ENCODE measurements at regions not wholly inside any gene's neighbourhood (a gene's known extent, or its start where the extent isn't known, plus 50 kb on each side); places are given as distances from the start of the nearest gene placed in this dataset.

- TF ChIP-seq, protein P1, sequence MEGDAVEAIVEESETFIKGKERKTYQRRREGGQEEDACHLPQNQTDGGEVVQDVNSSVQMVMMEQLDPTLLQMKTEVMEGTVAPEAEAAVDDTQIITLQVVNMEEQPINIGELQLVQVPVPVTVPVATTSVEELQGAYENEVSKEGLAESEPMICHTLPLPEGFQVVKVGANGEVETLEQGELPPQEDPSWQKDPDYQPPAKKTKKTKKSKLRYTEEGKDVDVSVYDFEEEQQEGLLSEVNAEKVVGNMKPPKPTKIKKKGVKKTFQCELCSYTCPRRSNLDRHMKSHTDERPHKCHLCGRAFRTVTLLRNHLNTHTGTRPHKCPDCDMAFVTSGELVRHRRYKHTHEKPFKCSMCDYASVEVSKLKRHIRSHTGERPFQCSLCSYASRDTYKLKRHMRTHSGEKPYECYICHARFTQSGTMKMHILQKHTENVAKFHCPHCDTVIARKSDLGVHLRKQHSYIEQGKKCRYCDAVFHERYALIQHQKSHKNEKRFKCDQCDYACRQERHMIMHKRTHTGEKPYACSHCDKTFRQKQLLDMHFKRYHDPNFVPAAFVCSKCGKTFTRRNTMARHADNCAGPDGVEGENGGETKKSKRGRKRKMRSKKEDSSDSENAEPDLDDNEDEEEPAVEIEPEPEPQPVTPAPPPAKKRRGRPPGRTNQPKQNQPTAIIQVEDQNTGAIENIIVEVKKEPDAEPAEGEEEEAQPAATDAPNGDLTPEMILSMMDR (conservative IDR thresholded peaks at IDR 0.05; ENCODE audit: low read depth, low read length) = no peak
- DNase-seq (ENCODE audit: low read depth) = no peak
Measured at GRCh38 chr18:67428158-67428557, 88.4 kb downstream of the DSEL start.

GRCh38 chr18:67426486-67426885 is 90.0 kb downstream of the DSEL start:
- no peak for DNase-seq (ENCODE audit: low read depth)
- TF ChIP-seq, protein P1 (conservative IDR thresholded peaks at IDR 0.05; ENCODE audit: low read depth, low read length) = no peak
- no peak overlapping the region for H3K4me3 ChIP-seq (ENCODE audit: low read length)

More at GRCh38 chr18:67428158-67428557, 88.4 kb downstream of the DSEL start:
- H3K4me3 ChIP-seq (ENCODE audit: low read length) = no peak overlapping the region

DNA sequence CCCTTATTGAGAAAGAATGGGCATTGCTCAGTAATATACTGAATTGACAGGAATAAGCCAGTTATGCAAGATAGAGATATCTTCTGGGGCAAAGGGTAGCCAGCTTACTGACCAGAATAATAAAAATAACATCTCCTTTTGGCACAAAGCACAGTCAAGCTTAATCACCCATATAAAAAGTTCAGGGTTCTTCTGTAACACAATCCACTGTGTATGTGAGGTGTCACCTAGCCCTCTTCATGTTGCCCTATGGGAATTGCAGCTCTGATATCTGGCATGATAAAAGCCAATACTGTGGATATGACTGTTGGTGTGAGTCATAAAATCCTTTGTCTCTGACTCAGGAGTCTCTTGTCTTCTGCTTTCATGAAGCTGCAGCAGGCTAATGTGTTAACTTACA is 90.8 kb downstream of the DSEL start:
- DNase-seq (ENCODE audit: low read depth) = no peak
- TF ChIP-seq, protein P1 (conservative IDR thresholded peaks at IDR 0.05; ENCODE audit: low read depth, low read length) = no peak
- H3K4me3 ChIP-seq (ENCODE audit: low read length) = no peak overlapping the region

GRCh38 chr18:67421651-67422050 is 94.9 kb downstream of the DSEL start:
- TF ChIP-seq, protein P1 (conservative IDR thresholded peaks at IDR 0.05; ENCODE audit: low read depth, low read length) = no peak
- H3K4me3 ChIP-seq (ENCODE audit: low read length) = no peak overlapping the region
- DNase-seq (ENCODE audit: low read depth) = no peak

- no peak overlapping the region for H3K4me3 ChIP-seq (ENCODE audit: low read length)
- DNase-seq (ENCODE audit: low read depth) = no peak
- TF ChIP-seq, protein P1 (conservative IDR thresholded peaks at IDR 0.05; ENCODE audit: low read depth, low read length) = no peak
Measured at GRCh38 chr18:67417864-67418523, 98.5 kb downstream of the DSEL start.

GRCh38 chr18:67411116-67411515 is 105.4 kb downstream of the DSEL start:
- H3K4me3 ChIP-seq (ENCODE audit: low read length) = no peak overlapping the region
- TF ChIP-seq, protein P1 (conservative IDR thresholded peaks at IDR 0.05; ENCODE audit: low read depth, low read length) = no peak
- no peak for DNase-seq (ENCODE audit: low read depth)
